ENCODE measurements at regions not wholly inside any gene's neighbourhood (a gene's known extent, or its start where the extent isn't known, plus 50 kb on each side); places are given as distances from the start of the nearest gene placed in this dataset.

DNA sequence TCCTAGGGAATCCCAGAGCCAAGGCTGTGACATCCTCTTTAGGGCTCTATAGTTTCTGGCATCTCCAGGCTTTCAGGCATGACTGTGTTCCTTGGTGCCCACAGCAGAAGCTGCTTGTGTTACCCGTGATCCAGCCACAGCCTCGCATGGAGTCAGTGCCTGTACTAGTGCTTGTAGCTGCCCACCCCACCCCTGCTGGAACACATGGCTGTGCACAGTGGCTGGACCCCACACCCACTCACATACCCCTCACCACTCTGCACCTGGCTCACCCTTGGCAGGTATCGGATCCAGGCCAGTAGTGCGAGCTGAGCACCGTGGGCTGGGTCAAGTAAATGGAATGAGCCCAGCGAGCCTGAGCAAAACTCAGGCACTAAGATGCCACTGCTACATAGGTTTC, 934.7 kb upstream of the PRMT6 start:
- intact Hi-C loops (cut with micrococcal nuclease; ENCODE audit: unreplicated experiment): no loop called here
- DNase-seq: no peak
- H3K4me3 ChIP-seq (ENCODE audit: low read depth, low read length): no peak overlapping the region
- BruUV-seq (replicated peaks): no TSS peak
- H3K27me3 ChIP-seq (replicated peaks; ENCODE audit: control insufficient read depth, insufficient read depth, low read length): no peaks in the 10 kb centered on the region
- CTCF ChIA-PET: no interaction called here
- Mint-ChIP-seq H3K4me3 (ENCODE audit: unreplicated experiment) (no peak overlapping the region), H3K4me1 (ENCODE audit: low read depth, unreplicated experiment) (no peaks in the 10 kb centered on the region), H3K27ac (ENCODE audit: unreplicated experiment) (no peak overlapping the region), H3K27me3 (ENCODE audit: insufficient read depth, unreplicated experiment) (no peaks in the 10 kb centered on the region), H3K9me3 (ENCODE audit: unreplicated experiment) (no peaks in the 10 kb centered on the region), H3K36me3 (ENCODE audit: insufficient read depth, unreplicated experiment) (no peaks in the 10 kb centered on the region)
- no peaks in the 10 kb centered on the region for H3K4me1 ChIP-seq
- no peaks in the 10 kb centered on the region for H3K36me3 ChIP-seq (ENCODE audit: control insufficient read depth, insufficient read depth, low read length)
- POLR2A ChIA-PET: no interaction called here
- no peaks in the 10 kb centered on the region for H3K9me3 ChIP-seq
- TF ChIP-seq, protein P1, sequence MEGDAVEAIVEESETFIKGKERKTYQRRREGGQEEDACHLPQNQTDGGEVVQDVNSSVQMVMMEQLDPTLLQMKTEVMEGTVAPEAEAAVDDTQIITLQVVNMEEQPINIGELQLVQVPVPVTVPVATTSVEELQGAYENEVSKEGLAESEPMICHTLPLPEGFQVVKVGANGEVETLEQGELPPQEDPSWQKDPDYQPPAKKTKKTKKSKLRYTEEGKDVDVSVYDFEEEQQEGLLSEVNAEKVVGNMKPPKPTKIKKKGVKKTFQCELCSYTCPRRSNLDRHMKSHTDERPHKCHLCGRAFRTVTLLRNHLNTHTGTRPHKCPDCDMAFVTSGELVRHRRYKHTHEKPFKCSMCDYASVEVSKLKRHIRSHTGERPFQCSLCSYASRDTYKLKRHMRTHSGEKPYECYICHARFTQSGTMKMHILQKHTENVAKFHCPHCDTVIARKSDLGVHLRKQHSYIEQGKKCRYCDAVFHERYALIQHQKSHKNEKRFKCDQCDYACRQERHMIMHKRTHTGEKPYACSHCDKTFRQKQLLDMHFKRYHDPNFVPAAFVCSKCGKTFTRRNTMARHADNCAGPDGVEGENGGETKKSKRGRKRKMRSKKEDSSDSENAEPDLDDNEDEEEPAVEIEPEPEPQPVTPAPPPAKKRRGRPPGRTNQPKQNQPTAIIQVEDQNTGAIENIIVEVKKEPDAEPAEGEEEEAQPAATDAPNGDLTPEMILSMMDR (IDR thresholded peaks at IDR 0.05; ENCODE audit: insufficient read depth in 1 of 2, low read depth in 1 of 2, low read length in 1 of 2, severe bottlenecking in 1 of 2, unreplicated experiment in 1 of 2): no peak

DNA sequence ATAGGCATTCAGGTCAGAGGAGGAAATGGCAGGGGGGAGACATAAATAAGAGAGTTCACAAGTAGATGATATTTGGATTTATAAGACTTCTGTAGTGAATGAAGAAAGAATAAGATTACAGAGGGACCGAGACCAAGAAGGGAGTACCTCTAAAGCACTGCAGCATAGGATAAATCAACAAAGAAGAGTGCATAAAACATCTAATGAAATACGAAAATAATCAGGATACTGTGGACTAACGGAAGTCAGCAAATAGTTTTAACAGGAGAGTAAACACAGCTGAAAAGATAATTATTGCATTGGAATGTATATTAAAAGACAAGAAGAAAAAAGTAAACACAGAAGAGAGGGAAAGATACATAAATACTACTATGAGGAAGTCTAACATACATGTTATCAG, 921.9 kb upstream of the PRMT6 start:
- BruUV-seq (replicated peaks): no TSS peak

DNA sequence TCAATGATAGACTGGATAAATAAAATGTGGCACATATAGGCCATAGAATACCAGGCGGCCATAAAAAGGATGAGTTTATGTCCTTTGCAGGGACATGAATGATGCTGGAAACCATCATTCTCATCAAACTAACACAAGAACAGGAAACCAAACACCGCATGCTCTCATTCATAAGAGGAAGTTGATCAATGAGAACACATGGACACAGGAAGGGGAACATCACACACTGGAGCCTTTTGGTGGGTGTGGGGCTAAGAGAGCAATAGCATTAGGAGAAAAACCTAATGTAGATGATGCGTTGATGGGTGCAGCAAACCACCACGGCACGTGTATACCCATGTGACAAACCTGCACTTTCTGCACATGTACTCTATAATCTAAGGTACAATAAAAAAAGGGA, 883.4 kb upstream of the PRMT6 start:
- no peak overlapping the region for H3K27ac Mint-ChIP-seq (ENCODE audit: unreplicated experiment)
- POLR2A ChIA-PET: no interaction called here
- H3K9me3 ChIP-seq: no peaks in the 10 kb centered on the region

More for the DNA sequence above, 921.9 kb upstream of the PRMT6 start:
- Mint-ChIP-seq H3K4me3 (ENCODE audit: unreplicated experiment) (no peak overlapping the region), H3K4me1 (ENCODE audit: low read depth, unreplicated experiment) (peaks cover 11% of the 10 kb centered on the region), H3K9me3 (ENCODE audit: unreplicated experiment) (no peaks in the 10 kb centered on the region), H3K27ac (ENCODE audit: unreplicated experiment) (no peak overlapping the region), H3K36me3 (ENCODE audit: insufficient read depth, unreplicated experiment) (no peaks in the 10 kb centered on the region), H3K27me3 (ENCODE audit: insufficient read depth, unreplicated experiment) (no peaks in the 10 kb centered on the region)
- intact Hi-C loops (cut with micrococcal nuclease; ENCODE audit: unreplicated experiment): no loop called here
- TF ChIP-seq, protein P1 (IDR thresholded peaks at IDR 0.05; ENCODE audit: insufficient read depth in 1 of 2, low read depth in 1 of 2, low read length in 1 of 2, severe bottlenecking in 1 of 2, unreplicated experiment in 1 of 2): no peak
- Histone ChIP-seq H3K27me3 (replicated peaks; ENCODE audit: control insufficient read depth, insufficient read depth, low read length) (no peaks in the 10 kb centered on the region), H3K36me3 (ENCODE audit: control insufficient read depth, insufficient read depth, low read length) (no peaks in the 10 kb centered on the region), H3K9me3 (no peaks in the 10 kb centered on the region), H3K4me1 (no peaks in the 10 kb centered on the region), H3K4me3 (ENCODE audit: low read depth, low read length) (no peak overlapping the region)
- POLR2A ChIA-PET: no interaction called here
- DNase-seq: no peak
- CTCF ChIA-PET: no interaction called here

More for the DNA sequence above, 883.4 kb upstream of the PRMT6 start:
- DNase-seq: no peak
- Histone ChIP-seq H3K36me3 (ENCODE audit: control insufficient read depth, insufficient read depth, low read length) (no peaks in the 10 kb centered on the region), H3K4me3 (ENCODE audit: low read depth, low read length) (no peak overlapping the region), H3K4me1 (no peaks in the 10 kb centered on the region), H3K27me3 (replicated peaks; ENCODE audit: control insufficient read depth, insufficient read depth, low read length) (no peaks in the 10 kb centered on the region)
- Mint-ChIP-seq H3K4me3 (ENCODE audit: unreplicated experiment) (no peak overlapping the region), H3K27me3 (ENCODE audit: insufficient read depth, unreplicated experiment) (no peaks in the 10 kb centered on the region), H3K9me3 (ENCODE audit: unreplicated experiment) (no peaks in the 10 kb centered on the region), H3K4me1 (ENCODE audit: low read depth, unreplicated experiment) (no peaks in the 10 kb centered on the region), H3K36me3 (ENCODE audit: insufficient read depth, unreplicated experiment) (no peaks in the 10 kb centered on the region)
- intact Hi-C loops (cut with micrococcal nuclease; ENCODE audit: unreplicated experiment): no loop called here
- TF ChIP-seq, protein P1 (IDR thresholded peaks at IDR 0.05; ENCODE audit: insufficient read depth in 1 of 2, low read depth in 1 of 2, low read length in 1 of 2, severe bottlenecking in 1 of 2, unreplicated experiment in 1 of 2): no peak
- CTCF ChIA-PET: no interaction called here
- BruUV-seq (replicated peaks): no TSS peak
